ENCODE measurements at regions not wholly inside any gene's neighbourhood (a gene's known extent, or its start where the extent isn't known, plus 50 kb on each side); places are given as distances from the start of the nearest gene placed in this dataset.

DNA sequence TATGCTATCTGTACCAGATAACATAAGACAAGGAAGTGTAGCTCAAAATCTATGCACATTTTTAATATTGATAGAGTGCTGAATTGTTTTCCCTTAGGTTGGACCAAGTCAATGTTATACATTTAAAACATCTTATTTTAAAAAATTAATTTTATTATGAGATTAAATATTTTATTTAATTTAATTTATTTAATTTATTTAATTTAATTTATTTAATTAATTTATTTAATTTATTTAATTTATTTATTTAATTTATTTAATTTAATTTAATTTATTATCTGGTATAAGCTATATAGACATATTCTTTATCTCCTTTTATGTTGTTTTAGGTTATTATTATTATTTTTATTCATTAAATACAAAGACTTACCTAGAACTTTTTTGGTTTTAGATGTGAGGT lies 551.7 kb upstream of the LRRTM1 start:
- DNase-seq: no peak

DNA sequence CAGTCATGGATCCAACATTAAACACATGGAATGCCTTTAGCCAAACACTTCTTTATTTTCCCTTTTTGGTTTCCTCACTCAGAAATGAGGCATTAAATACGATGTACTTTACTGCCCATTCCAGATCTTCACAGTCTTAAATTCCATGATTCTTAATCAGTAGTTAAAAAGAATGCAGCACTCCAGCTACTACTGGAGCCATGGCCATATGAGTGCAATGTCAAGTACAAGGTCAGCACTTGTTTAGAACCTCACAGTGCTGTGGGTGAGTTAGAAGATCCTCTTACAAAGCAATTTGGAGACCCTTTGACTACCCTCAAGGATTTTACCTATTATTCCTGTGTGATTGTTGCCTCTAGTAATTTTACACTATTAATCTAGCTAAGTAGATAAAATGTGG lies 550.3 kb upstream of the LRRTM1 start:
- DNase-seq: no peak

DNA sequence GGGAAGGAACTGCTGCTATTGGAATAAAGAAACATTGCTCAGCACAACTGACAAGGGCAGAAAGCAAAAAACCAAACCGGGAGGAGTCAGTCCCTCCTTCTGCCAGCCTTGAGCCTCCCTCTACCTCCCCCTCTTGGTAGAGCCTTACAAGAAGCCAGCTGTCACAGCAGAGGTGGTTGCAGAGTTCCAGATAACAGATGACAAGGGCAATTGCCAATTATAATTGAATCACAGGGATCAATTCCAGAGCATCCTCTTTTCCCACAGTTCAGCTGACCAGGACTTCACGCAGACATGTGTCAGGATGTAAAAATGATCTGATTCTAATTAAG lies 548.2 kb upstream of the LRRTM1 start:
- DNase-seq: no peak

GRCh38 chr2:80852079-80852807 lies 547.7 kb upstream of the LRRTM1 start:
- DNase-seq: no peak

- no peak for DNase-seq
Measured at GRCh38 chr2:80830891-80831290, 526.3 kb upstream of the LRRTM1 start.

- DNase-seq: no peak
Measured at GRCh38 chr2:80822999-80823398, 518.4 kb upstream of the LRRTM1 start.

GRCh38 chr2:80815259-80815658 lies 510.7 kb upstream of the LRRTM1 start:
- no peak for DNase-seq

DNA sequence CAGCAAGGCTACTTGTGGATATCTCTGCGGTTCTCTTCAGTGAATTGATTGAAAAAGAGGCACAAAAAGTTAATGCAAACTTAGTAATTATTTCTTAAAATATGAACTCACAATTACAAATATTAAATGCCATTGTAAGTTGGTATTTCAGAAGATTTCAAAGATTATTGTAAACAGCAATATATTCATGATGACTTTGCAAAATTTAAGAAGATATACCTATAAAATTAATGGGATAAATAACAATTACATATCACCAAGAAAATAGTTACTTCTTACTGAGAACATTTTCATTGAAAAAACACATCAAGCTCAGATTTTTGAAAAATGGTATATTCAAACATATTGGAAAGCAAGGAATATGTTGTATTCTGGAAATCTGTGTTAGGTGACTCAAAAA lies 482.0 kb upstream of the LRRTM1 start:
- DNase-seq: no peak

DNA sequence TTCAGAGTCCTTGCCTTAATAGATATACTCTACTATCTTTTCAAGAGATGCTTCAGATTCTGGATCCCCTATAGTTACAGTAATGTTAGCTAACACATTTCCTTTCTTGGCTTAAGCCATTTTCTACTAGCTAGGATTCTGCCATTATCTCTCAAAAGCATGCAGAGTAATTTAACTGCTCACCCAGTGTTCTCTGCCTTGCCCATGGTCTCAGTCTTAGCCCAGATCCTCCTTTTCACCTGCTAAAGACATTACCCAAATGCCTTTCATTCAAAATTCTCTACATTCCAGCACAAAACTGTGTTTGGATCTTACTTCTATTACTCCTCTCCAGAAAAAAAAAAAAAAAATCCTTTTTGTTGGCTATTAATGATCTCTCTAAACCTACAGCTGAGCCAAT lies 474.2 kb upstream of the LRRTM1 start:
- DNase-seq: no peak

DNA sequence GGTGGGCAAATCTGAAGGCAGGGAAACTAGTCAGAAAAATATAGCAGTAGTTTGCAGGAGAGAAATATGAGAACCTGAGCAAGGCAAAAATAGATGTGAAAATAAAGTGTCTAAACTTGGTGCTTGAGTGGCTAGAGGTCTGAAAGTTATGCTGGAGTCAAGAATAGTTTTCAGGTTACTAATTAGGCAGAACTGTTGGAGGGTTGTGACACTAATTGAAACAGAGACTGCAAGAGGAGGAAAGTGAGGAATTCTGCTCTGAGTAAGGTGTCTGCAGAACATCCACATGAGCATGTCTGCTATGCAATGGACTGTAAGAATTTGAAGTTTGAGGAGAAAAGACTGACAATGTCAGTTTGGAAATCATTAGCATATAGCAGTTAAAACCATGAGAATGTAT lies 444.0 kb upstream of the LRRTM1 start:
- DNase-seq: no peak

- DNase-seq: no peak
Measured at GRCh38 chr2:80737047-80737446, 432.5 kb upstream of the LRRTM1 start.

DNA sequence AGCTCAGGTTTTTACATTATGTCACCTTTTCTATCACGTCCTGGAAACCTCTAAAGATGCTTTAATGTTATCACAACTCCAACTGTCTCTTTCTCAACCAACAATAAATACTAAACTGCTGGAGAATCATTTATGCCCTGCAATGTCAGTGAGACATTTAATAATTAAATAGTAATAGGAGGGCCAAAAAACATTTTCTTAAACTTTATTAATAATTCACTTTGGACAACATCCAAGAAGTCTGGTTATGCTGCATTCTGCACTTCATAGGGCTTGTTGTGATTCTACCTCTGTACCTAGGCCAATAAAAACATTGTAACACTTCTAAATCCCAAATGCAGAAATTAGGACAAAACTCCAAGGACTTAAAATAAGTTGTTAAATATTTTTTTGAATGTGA lies 420.4 kb upstream of the LRRTM1 start:
- no peak for DNase-seq

DNA sequence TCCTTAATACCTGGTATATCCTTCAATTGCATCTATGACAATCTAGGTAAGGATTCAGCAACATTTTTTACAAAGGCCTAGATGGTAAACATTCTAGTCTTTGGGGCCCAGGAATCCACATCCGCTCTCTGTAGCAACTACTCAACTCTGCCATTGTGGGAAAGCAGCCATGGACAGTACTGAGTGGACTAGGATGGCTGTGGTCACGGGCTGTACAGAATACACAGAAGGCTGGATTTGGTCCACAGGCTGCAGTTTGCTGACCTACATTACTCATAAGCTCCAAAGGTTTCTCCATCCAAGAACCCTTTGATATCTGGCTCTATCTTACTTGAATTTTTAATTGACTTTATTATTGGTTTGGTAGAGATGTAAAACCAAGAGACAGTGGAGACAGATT lies 418.3 kb upstream of the LRRTM1 start:
- DNase-seq: no peak

DNA sequence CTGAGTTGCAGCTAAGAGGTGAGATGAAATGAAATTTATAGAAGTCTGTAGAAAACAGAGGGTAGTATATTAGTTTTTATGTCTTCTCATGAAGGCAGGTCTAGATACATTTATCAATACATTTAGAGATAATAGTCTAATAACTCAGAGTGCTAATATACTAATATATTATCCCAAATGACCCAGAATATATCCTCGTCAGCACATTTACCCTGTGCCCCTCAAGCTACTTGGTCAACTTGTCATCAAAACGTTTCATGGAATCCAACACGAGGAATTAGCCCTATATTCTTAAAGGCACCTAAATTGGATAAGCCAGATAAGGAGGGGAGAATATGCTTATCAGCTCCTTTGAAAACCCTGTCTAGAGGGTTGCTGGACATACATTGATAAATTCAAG lies 415.1 kb upstream of the LRRTM1 start:
- DNase-seq: no peak

- no peak for DNase-seq
Measured at GRCh38 chr2:80715433-80715832, 410.9 kb upstream of the LRRTM1 start.

DNA sequence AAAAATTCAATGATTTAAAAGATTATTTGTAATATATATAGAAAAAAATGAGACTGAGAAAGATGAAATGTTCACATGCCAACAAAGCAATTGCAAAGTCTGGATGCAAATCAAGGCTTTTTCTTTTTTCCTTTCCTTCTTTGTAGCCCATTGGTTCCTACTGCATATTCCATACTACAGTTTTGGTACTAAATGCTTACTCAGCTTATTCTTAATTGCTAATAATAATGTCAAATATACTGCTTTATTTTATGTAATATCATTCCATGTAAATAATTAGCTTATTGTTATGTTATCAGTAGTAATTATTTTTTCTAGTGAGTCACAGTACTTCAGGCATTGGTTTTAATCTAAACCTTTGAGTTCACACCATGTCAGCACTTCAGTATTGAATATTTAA lies 407.4 kb upstream of the LRRTM1 start:
- no peak for DNase-seq

GRCh38 chr2:80706951-80707350 lies 402.4 kb upstream of the LRRTM1 start:
- DNase-seq: no peak

- no peak for DNase-seq
Measured at GRCh38 chr2:80706541-80706940, 402.0 kb upstream of the LRRTM1 start.

DNA sequence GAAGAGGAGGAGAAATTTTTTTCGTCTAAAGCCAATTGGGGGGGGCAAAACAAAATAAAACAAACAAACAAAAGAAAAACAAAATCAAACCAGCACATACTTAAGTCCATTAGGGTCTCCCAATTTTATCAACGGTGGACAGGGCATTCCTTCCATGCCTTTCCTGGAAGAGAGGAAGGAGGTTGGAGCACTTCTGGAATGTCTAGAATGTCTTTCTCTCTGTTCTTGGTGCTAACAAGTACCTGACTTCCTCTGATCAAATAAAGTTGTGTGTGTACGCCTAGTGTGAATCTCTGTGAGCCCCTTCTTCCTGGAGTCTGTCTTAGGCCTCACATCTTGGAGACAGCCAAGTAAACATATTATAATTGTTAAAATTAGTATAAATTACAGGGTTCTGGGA lies 399.0 kb upstream of the LRRTM1 start:
- DNase-seq: no peak

GRCh38 chr2:80700961-80701360 lies 396.4 kb upstream of the LRRTM1 start:
- DNase-seq: no peak
